GM21737 (cell line): ENCODE measurements at regions not wholly inside any gene's neighbourhood (a gene's known extent, or its start where the extent isn't known, plus 50 kb on each side); places are given as distances from the start of the nearest gene placed in this dataset.

Experiments used
- ATAC-seq: cut with Tn5 transposase; IDR thresholded peaks from one replicate; pipeline ENCODE4 v1.9.1; 2021; ENCODE audit warnings: mild to moderate bottlenecking, moderate library complexity; ENCODE audit not compliant: unreplicated experiment

DNA sequence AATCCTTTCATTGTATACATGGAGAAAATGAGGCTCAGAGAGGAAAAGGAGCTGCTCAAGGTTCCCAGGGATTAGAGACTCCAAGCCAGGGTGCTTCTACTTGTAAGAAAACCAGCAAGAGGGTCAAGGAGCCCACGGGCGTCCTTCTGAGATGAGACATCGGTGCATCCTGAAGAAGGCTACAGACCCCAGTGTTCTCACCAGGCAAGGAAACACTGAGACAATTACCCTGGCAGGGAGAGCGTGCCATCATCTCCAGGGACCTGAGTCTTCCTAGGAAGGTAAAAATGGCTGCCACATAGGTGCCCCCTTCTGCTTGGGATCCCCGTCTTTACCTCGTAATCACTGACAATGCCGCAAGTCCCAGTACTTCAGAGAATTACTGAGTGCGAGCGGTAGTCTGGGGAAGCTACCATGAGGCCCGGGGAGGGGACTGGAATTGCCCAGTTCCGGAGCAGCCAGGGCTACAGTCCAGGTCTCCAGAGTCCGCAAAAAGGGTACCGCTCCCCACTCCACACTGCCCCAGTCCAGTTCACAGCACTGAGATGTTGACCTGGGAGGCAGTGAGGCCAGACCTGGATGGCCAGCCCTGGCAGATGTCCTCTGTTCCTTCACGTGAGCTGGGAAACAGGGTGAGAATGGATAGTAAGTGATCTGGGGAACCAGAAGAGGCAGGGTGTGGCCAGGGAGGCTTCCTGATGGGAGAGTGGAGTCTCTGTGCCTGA is 164.7 kb upstream of the SMAD3 start:
- no peak for ATAC-seq

GRCh38 chr15:66901336-66902100 is 163.9 kb upstream of the SMAD3 start:
- ATAC-seq: no peak

- no peak for ATAC-seq
Measured at GRCh38 chr15:66905185-66905584, 160.2 kb upstream of the SMAD3 start.

DNA sequence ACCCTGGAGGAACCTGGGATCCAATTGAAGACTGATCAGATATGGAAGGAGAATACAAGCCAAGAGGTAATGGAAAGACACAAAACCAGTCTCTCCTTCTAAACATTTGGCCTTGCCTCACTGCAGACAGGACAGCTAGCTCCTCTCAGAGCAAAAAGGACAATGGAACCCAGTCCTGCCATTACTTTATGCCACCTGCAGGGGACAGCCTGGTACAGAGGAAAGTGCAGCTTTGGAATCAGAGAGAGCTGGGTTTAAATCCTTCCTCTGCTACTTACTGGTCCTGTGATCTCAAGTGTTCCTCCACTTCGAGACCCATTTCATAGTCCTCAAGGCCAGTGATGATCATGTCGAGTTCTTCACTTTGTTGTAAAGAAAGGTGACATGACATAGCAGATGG is 159.4 kb upstream of the SMAD3 start:
- no peak for ATAC-seq

DNA sequence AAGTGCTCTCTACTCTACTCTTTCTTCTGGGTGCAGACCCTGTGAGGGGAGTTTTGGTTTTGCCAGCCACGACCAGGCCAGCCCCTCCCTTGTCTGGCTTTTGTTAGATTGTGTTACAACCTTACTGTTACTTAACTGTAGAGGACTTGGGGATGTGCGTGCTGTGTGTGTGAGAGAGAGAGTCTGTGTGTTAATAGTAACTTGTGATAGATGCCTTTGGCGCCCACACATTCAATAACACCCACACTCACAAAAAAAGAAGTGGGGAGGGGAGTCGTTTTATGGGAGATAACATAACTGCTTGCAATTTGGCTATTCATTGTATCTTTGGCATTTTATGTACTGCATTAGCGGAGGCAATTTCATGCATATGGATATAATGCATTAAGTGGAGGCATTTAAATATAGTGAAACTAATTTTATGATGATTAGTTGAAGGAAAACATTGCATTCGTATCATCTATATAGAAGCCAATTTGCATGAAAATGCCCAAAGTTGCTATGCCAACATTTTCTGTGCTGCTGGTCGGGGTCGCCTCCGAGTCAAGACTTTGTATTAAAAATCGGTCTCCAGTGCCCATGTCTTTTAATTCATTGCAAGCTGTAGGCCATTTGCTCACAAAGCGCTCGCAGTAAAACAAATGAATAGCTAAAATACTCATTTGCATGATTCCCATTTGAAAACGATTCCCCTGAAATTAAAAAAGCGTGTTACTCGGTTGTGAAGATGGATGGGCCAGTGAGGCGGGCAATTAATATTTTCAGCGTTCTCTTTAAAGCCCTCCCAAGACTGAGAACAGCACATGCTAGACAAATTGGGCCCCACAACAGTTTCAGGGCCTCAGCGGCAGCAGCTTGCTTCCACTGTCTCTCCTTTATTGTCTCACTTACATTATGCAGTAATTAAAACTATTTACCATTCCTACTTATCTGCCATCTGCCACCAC is 158.5 kb upstream of the SMAD3 start:
- ATAC-seq: no peak

- peak; percentile 54 for ATAC-seq
Measured at GRCh38 chr15:66907826-66908743, 157.3 kb upstream of the SMAD3 start.

GRCh38 chr15:66908744-66909095 is 156.7 kb upstream of the SMAD3 start:
- no peak for ATAC-seq

DNA sequence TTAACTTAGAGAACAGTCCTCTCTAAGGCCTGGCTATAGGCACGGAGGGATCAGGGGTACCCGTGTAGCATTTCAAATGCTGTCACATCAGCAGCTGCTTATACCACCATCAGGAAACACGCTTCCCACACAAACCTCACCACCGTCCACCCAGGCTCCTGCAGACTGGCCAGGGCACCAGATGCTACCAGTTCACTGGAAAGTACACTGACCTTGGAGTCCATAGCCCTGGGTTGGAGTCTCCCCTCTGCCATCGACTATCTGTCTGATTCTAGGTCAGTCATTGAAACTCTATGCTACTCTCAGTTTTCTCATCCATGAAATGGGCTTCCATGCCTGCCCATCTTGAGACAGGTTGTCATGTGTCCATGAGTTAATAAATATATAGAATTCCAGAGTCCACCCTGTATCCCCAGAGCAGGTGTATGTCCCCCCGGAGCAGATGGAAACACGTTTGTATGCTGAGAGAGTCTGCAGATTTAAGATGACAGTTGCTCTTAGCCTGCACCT is 156.0 kb upstream of the SMAD3 start:
- no peak for ATAC-seq

GRCh38 chr15:66911131-66911700 is 154.2 kb upstream of the SMAD3 start:
- ATAC-seq: no peak

GRCh38 chr15:66912001-66912400 is 153.4 kb upstream of the SMAD3 start:
- ATAC-seq: no peak

GRCh38 chr15:66912441-66912840 is 153.0 kb upstream of the SMAD3 start:
- no peak for ATAC-seq

DNA sequence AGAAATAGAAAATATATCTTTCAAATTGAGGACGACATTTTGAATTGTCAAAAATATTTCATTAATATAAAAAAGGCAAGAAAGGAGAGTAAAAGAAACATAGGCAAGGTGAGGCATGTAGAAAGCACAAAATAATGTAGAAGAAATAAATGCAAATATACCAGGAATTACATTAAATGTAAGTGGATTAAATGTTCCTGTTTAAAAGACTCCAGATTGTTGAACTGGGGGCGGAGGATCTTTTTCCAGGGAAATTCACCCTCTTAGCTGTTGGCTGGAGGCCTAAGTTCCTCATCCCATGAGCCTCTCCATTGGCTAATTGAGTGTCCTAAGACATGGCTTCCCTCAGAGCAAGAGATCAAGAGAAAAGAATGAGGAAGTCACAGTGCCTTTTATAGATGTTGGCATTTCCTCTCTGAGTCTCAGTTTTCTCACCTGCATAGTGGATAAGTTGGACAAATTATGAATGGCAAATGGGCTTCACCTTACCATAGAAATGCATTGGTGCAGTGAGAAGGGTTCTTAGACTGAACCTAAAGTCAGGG is 147.4 kb upstream of the SMAD3 start:
- ATAC-seq: no peak

GRCh38 chr15:66919421-66919820 is 146.0 kb upstream of the SMAD3 start:
- ATAC-seq: no peak

DNA sequence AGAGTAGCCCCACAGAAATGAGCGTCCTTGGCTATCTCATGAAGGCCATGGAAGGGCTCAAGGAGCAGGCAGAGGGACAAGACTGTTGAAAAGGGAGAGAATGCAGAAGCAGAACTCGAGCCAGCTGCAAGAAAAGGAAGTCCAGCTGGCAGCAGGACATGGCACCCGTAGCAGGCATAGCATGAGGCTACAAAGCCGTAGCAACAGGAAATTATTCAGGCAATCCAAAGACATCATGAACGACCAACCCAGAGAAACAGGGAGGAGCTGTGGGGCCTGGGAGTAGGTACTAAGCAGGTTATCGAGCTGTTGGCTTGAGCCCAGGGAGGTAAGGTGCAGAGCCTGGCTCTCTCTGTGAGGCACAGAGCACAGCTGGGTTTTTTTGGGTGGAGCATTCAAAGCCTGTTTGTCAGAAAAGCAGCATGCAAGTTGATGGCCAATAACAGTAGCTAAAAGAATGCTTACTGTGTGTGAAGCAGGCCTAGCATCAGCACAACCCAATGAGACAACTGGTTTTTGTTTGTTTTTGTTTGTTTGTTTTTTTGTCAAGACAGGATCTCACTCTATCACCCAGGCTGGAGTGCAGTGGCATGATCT is 144.0 kb upstream of the SMAD3 start:
- no peak for ATAC-seq

- no peak for ATAC-seq
Measured at GRCh38 chr15:66922608-66923007, 142.8 kb upstream of the SMAD3 start.

GRCh38 chr15:66923438-66923881 is 141.9 kb upstream of the SMAD3 start:
- no peak for ATAC-seq

- ATAC-seq: no peak
Measured at GRCh38 chr15:66924889-66925288, 140.5 kb upstream of the SMAD3 start.

DNA sequence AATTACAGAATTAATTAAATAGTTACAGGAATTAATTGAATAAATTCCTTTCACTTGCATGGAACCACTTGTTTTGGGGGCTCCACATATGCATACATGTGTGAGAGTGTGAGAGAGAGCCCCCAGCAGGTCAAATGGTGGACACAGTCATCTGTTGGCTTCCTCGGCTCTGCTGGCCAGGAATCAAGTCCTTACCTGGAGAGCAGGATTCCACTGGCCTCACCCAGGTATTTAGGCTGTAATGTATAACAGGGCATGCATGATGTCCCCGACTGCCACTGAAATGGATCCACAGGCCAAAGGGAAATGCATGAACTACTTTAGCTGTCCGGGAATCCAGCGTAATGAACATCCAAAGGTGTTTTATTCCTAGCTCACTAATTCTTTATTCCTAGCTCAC is 139.7 kb upstream of the SMAD3 start:
- ATAC-seq: no peak
